ENCODE measurements at regions not wholly inside any gene's neighbourhood (a gene's known extent, or its start where the extent isn't known, plus 50 kb on each side); places are given as distances from the start of the nearest gene placed in this dataset.

DNA sequence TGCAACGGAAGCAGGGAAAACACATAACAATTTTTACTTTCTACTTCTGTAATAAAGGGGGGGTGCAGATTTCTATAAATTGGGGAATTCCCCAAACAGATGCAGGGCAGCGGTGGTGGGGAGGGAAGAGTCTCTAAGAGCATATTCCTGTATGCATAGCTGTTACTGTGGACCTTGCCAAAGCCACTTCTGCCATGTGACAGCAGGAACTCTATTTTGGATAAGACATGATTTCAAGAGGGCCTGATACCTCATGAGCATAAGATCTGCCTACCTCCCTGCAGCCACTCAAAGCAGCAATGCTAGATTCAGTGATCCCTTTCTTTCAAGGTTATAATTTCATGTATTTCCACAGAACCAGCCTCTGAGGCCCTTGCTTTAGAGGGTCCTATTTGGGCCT, 86.2 kb upstream of the CNKSR3 start:
- no peak overlapping the region for H3K4me3 ChIP-seq
- intact Hi-C loops (cut with DNase I; ENCODE audit: low total_unique reads): no loop called here
- H3K4me1 ChIP-seq: peaks cover 0 to 23% (median 2%) of the 10 kb centered on the region in 4 donors
- DNase-seq: no peak
- H3K27ac ChIP-seq: no peak overlapping the region
- no peaks in the 10 kb centered on the region for H3K9me3 ChIP-seq
- TF ChIP-seq, protein P1, sequence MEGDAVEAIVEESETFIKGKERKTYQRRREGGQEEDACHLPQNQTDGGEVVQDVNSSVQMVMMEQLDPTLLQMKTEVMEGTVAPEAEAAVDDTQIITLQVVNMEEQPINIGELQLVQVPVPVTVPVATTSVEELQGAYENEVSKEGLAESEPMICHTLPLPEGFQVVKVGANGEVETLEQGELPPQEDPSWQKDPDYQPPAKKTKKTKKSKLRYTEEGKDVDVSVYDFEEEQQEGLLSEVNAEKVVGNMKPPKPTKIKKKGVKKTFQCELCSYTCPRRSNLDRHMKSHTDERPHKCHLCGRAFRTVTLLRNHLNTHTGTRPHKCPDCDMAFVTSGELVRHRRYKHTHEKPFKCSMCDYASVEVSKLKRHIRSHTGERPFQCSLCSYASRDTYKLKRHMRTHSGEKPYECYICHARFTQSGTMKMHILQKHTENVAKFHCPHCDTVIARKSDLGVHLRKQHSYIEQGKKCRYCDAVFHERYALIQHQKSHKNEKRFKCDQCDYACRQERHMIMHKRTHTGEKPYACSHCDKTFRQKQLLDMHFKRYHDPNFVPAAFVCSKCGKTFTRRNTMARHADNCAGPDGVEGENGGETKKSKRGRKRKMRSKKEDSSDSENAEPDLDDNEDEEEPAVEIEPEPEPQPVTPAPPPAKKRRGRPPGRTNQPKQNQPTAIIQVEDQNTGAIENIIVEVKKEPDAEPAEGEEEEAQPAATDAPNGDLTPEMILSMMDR (IDR thresholded peaks at IDR 0.05): no peak
- no peaks in the 10 kb centered on the region for H3K27me3 ChIP-seq
- H3K36me3 ChIP-seq: no peaks in the 10 kb centered on the region

DNA sequence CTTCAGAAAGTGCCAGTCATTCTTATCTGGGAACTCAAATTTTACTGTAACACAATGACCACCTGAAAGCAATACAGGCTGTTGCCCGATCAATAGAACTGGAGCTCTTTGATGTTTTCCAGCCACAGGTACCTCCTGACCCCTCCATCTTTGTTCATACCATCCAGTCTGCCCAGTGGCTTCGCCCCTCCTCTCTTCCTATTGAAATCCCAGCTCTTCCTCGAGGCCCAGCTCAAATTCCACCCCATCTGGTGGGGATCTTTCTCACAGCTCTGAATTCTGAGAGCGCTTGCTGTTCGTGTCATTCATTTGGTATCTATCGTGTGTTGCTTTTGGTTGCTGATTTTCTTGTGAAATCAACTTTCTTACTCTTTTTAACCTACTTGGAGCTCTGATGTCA, 87.9 kb upstream of the CNKSR3 start:
- H3K27ac ChIP-seq: no peak overlapping the region
- H3K27me3 ChIP-seq: no peaks in the 10 kb centered on the region
- no peak overlapping the region for H3K4me3 ChIP-seq
- no peaks in the 10 kb centered on the region for H3K9me3 ChIP-seq
- no peaks in the 10 kb centered on the region for H3K36me3 ChIP-seq
- TF ChIP-seq, protein P1 (IDR thresholded peaks at IDR 0.05): no peak
- peaks cover 0 to 14% (median under 1%) of the 10 kb centered on the region in 4 donors for H3K4me1 ChIP-seq
- intact Hi-C loops (cut with DNase I; ENCODE audit: low total_unique reads): no loop called here
- DNase-seq: no peak

DNA sequence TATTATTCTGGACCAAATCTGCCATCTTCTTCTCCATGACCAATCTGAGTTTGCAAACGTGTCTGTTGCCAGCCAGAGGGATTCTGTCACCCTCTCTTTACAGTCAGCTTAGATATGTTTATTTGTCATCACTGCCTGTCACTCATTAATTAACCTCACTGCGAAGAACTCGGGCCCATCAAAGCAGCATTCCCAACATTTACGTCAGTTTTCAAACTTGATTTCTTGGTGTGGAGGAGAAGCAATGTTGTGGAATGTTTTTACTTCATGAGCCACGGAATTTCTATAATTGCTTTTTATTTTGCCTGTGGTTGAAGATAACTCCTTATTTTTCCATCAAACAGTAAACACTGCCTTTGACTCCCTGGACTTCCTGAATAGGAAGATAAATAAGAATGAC, 91.8 kb upstream of the CNKSR3 start:
- H3K9me3 ChIP-seq: no peaks in the 10 kb centered on the region
- no peaks in the 10 kb centered on the region for H3K4me1 ChIP-seq
- no peaks in the 10 kb centered on the region for H3K36me3 ChIP-seq
- no peak overlapping the region for H3K27ac ChIP-seq
- no peak for DNase-seq
- H3K27me3 ChIP-seq: no peaks in the 10 kb centered on the region
- TF ChIP-seq, protein P1 (IDR thresholded peaks at IDR 0.05): no peak
- intact Hi-C loops (cut with DNase I; ENCODE audit: low total_unique reads): no loop called here
- H3K4me3 ChIP-seq: no peak overlapping the region

DNA sequence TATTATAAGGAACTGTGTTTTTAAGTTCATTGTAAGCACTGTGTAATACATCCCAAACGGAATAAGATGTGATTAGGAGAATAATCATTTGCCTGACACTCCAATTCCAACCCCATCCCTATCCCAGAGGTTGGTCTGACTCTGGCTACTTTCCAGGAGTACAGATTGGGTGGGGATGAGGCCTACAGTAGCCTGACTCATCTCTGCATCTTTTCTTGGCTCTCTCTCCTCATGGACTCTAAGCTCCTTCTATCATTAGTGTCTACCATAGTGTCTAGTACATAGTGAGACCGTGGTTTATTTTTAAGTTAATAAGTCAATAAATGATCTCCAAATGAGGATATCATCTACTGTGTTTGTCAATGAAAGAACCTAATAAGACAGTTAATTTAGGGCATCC, 92.2 kb upstream of the CNKSR3 start:
- intact Hi-C loops (cut with DNase I; ENCODE audit: low total_unique reads): no loop called here
- TF ChIP-seq, protein P1 (IDR thresholded peaks at IDR 0.05): no peak
- H3K27ac ChIP-seq: no peak overlapping the region

DNA sequence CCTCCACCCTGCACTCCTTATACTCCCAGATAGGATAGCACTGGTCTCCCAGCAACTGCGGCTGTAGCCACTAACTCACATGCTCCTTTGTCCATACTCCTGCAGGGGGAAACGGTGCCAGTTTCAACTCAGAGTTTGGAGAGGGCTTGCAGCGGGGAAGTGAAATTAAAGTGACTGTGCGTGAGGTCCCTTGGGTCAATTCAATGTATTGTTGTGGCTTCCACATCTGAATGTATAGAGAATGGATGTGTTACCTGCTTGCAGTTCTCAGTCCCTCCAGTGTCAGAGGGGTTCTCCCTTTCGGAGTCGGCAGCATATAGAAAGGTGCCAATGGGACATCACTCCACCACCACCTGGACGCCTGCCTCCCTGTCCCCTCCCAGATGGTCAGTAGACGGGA, 93.6 kb upstream of the CNKSR3 start:
- H3K27me3 ChIP-seq: no peaks in the 10 kb centered on the region
- H3K36me3 ChIP-seq: no peaks in the 10 kb centered on the region
- TF ChIP-seq, protein P1 (IDR thresholded peaks at IDR 0.05): no peak
- no peak overlapping the region for H3K4me3 ChIP-seq
- H3K9me3 ChIP-seq: no peaks in the 10 kb centered on the region
- intact Hi-C loops (cut with DNase I; ENCODE audit: low total_unique reads): no loop called here
- no peak for DNase-seq
- H3K27ac ChIP-seq: no peak overlapping the region
- no peaks in the 10 kb centered on the region for H3K4me1 ChIP-seq

More for the DNA sequence above, 92.2 kb upstream of the CNKSR3 start:
- Histone ChIP-seq H3K9me3 (no peaks in the 10 kb centered on the region), H3K27me3 (no peaks in the 10 kb centered on the region), H3K36me3 (no peaks in the 10 kb centered on the region), H3K4me1 (no peaks in the 10 kb centered on the region), H3K4me3 (no peak overlapping the region)
- DNase-seq: no peak
